HG02678 (cell line): ENCODE measurements at regions not wholly inside any gene's neighbourhood (a gene's known extent, or its start where the extent isn't known, plus 50 kb on each side); places are given as distances from the start of the nearest gene placed in this dataset.

Source experiments
- ATAC-seq: cut with Tn5 transposase; IDR thresholded peaks from one replicate; pipeline ENCODE4 v1.9.1; 2021; ENCODE audit warnings: mild to moderate bottlenecking, moderate library complexity; ENCODE audit not compliant: unreplicated experiment

GRCh38 chr5:70585996-70586395 is 170.8 kb downstream of the GTF2H2C_2 start:
- ATAC-seq = peak; percentile 42
